Lung (tissue), 11 donors: ENCODE measurements at regions not wholly inside any gene's neighbourhood (a gene's known extent, or its start where the extent isn't known, plus 50 kb on each side); places are given as distances from the start of the nearest gene placed in this dataset.

Source experiments
- ATAC-seq: fragments of 200-7000 bp; cut with Tn5 transposase; one replicate; pipeline ENCODE4 v1.9.1; 2020; ENCODE audit warnings: moderate number of reproducible peaks; ENCODE audit not compliant: insufficient read depth, low FRiP score
- DNase-seq, 3 donors: peaks; one replicate each; pipeline ENCODE4 v3.0.0-alpha.2; 2013 to 2017
- H3K27ac ChIP-seq, 2 donors: one replicate each; pipeline ENCODE4 v1.5.1; 2013; ENCODE audit warnings: mild to moderate bottlenecking in 2 of 2, moderate library complexity in 2 of 2, control low read depth in 1 of 2, inconsistent platforms in 1 of 2, low read depth in 1 of 2, low read length in 1 of 2
- H3K27me3 ChIP-seq, 3 donors: one replicate each; pipeline ENCODE4 v1.5.1; 2013; ENCODE audit warnings: low read length in 2 of 3; ENCODE audit not compliant: control insufficient read depth in 3 of 3, insufficient read depth in 3 of 3
- H3K36me3 ChIP-seq, 4 donors: one replicate each; pipeline ENCODE4 v1.5.1; 2013; ENCODE audit warnings: low read length in 4 of 4, mild to moderate bottlenecking in 1 of 4, moderate library complexity in 1 of 4; ENCODE audit not compliant: control insufficient read depth in 4 of 4, insufficient read depth in 4 of 4
- H3K4me1 ChIP-seq, 5 donors: one replicate each; pipeline ENCODE4 v1.5.1; 2013; ENCODE audit warnings: low read length in 5 of 5, mild to moderate bottlenecking in 2 of 5, moderate library complexity in 1 of 5; ENCODE audit not compliant: control insufficient read depth in 5 of 5, insufficient read depth in 5 of 5
- H3K4me3 ChIP-seq: one replicate; pipeline ENCODE4 v1.5.1; 2013; ENCODE audit warnings: mild to moderate bottlenecking, control low read depth, moderate library complexity
- H3K9ac ChIP-seq, 2 donors: one replicate each; pipeline ENCODE4 v1.5.1; 2013; ENCODE audit warnings: low read length in 2 of 2, control low read depth in 1 of 2; ENCODE audit not compliant: insufficient read depth in 1 of 2
- H3K9me3 ChIP-seq, 4 donors: one replicate each; pipeline ENCODE4 v1.5.1; 2013; ENCODE audit warnings: low read length in 3 of 4, mild to moderate bottlenecking in 1 of 4, moderate library complexity in 1 of 4; ENCODE audit not compliant: control insufficient read depth in 4 of 4, insufficient read depth in 3 of 4
- WGBS, 2 donors: extraction: QIAGEN DNeasy Blood & Tissue Kit; methylation state at CpG; one replicate each; pipeline ENCODE4 v1.1.7; 2013; 5-methylcytosine and 5-hydroxymethylcytosine counted together
- TF ChIP-seq, protein P1 (sequence below): IDR thresholded peaks from 2 replicates; pipeline ENCODE4 v1.5.1; 2012; ENCODE audit warnings: mild to moderate bottlenecking; ENCODE audit errors: control extremely low read depth, extremely low read depth
- donor health status: control.
- donor health status: control.
- donor health status: Bipolar disorder and iron deficiency.
- donor health status: healthy.
- donor health status: DM: yes; HTN: yes; CAD: no.

DNA sequence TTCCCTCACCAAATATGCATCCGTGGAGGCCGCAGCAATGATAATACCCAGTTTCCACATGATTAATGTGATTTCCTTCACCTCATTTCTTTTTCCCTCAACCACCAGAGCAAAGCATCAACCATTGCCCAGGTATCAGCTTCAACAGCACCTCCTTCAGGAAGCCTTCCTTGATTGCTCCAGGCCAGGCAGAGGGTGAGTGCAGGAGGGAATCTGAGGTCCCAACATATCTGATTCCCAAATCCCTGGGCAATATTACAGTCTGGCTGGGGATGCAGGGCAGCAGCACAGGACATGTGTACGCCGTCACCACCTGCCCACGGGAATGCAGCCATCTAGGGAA, 142.4 kb upstream of the MYCN start:
- H3K9ac ChIP-seq = no peak overlapping the region
- TF ChIP-seq, protein P1, sequence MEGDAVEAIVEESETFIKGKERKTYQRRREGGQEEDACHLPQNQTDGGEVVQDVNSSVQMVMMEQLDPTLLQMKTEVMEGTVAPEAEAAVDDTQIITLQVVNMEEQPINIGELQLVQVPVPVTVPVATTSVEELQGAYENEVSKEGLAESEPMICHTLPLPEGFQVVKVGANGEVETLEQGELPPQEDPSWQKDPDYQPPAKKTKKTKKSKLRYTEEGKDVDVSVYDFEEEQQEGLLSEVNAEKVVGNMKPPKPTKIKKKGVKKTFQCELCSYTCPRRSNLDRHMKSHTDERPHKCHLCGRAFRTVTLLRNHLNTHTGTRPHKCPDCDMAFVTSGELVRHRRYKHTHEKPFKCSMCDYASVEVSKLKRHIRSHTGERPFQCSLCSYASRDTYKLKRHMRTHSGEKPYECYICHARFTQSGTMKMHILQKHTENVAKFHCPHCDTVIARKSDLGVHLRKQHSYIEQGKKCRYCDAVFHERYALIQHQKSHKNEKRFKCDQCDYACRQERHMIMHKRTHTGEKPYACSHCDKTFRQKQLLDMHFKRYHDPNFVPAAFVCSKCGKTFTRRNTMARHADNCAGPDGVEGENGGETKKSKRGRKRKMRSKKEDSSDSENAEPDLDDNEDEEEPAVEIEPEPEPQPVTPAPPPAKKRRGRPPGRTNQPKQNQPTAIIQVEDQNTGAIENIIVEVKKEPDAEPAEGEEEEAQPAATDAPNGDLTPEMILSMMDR = no peak
- H3K4me1 ChIP-seq = peaks cover 0 to 21% (median 9%) of the 10 kb centered on the region in 5 donors
- H3K36me3 ChIP-seq = no peaks in the 10 kb centered on the region
- peaks cover 0 to 2% (median 0%) of the 10 kb centered on the region in 3 donors for H3K27me3 ChIP-seq
- no peak for ATAC-seq
- 86 to 90% methylated on average over 5 of the region's 5 CpGs for WGBS, 2 donors
- H3K27ac ChIP-seq = no peak overlapping the region
- H3K9me3 ChIP-seq = no peaks in the 10 kb centered on the region
- H3K4me3 ChIP-seq = no peak overlapping the region
- DNase-seq = no peak

DNA sequence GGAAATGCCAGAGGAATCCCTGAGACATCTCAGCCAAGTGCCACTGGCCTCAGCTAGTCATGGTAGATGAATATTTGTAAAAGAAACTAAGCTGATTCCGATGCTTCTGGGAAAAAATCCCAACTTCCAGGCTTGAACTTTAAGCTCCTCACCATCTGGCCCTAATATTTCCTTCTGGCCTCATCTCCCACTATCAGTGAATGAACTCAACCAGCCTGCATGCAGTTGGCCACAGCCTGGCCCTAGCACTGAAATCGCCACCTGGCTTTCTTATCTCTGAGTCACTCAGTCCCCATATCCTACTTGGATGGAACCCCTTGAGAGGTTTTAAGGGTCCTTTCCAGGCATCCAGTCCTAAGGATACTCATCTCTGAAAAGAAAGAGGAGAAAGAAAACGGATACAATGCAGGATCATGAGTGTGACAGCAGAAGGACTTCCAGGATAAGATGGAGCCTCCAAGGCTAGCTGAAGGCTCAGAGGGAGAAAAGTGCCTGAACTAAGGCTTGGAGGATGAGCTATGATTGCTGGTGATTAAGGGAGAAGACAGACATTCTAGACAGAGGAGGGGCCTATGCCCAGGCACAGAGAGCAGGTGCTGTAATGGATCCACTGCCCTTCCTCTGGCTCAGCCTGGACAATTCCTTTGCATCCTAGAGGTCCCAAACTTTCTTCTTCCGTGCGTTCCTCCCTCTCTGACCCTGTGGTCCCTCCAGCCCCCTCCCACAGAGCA, 141.5 kb upstream of the MYCN start:
- Histone ChIP-seq H3K9ac (no peak overlapping the region), H3K36me3 (no peaks in the 10 kb centered on the region), H3K4me1 (peaks cover 0 to 21% (median 9%) of the 10 kb centered on the region in 5 donors), H3K27ac (no peak overlapping the region), H3K4me3 (no peak overlapping the region), H3K9me3 (no peaks in the 10 kb centered on the region), H3K27me3 (peaks cover 0 to 2% (median 0%) of the 10 kb centered on the region in 3 donors)
- 88 to 91% methylated on average over 5 of the region's 5 CpGs for WGBS, 2 donors
- peak in 1 of 3 donors; percentile 36 for DNase-seq
- TF ChIP-seq, protein P1 = no peak
- ATAC-seq = no peak

DNA sequence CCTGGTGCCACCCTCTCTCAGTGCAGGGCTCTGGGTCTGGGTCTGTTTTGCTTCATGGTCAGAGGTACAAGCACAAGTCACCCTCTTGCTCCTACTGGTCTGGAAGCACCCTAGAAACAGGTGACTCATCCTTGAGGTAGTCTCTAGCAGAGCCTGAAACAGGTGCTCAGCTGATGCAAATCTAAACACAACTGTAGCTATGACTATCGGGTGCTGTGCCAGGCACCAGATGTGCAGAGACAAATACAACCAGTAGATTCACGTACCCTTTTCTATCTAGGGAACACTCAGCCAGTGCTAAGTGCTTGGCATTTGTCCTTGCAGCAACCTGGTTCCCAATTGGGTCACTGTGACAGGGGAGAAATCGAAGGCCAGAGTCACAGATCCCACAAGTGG, 140.9 kb upstream of the MYCN start:
- 80 to 88% methylated on average over 3 of the region's 3 CpGs for WGBS, 2 donors
- Histone ChIP-seq H3K36me3 (no peaks in the 10 kb centered on the region), H3K9me3 (no peaks in the 10 kb centered on the region), H3K9ac (no peak overlapping the region), H3K27ac (no peak overlapping the region), H3K27me3 (peaks cover 0 to 2% (median 0%) of the 10 kb centered on the region in 3 donors), H3K4me3 (no peak overlapping the region), H3K4me1 (peaks cover 0 to 21% (median 9%) of the 10 kb centered on the region in 5 donors)
- ATAC-seq (peak; percentile 32), DNase-seq (no peak)
- TF ChIP-seq, protein P1 = no peak
